ENCODE measurements at regions not wholly inside any gene's neighbourhood (a gene's known extent, or its start where the extent isn't known, plus 50 kb on each side); places are given as distances from the start of the nearest gene placed in this dataset.

- Mint-ChIP-seq H3K27me3 (ENCODE audit: insufficient read depth, low read depth, poor library complexity) (no peaks in the 10 kb centered on the region), H3K4me1 (no peaks in the 10 kb centered on the region), H3K9me3 (no peaks in the 10 kb centered on the region), H3K36me3 (ENCODE audit: low read depth) (no peaks in the 10 kb centered on the region), H3K4me3 (no peak overlapping the region), H3K27ac (no peak overlapping the region)
- Histone ChIP-seq H3K79me2 (replicated peaks; ENCODE audit: insufficient read depth) (no peaks in the 10 kb centered on the region), H3K27me3 (ENCODE audit: insufficient read depth) (no peaks in the 10 kb centered on the region), H4K20me1 (replicated peaks; ENCODE audit: insufficient read depth) (no peaks in the 10 kb centered on the region), H3K9me2 (ENCODE audit: insufficient read depth) (no peaks in the 10 kb centered on the region), H3K4me2 (no peak overlapping the region), H3K27ac (ENCODE audit: low read depth) (no peak overlapping the region), H3K4me3 (no peak overlapping the region), H3K4me1 (ENCODE audit: insufficient read depth) (no peaks in the 10 kb centered on the region), H2AFZ (no peak overlapping the region), H3K36me3 (ENCODE audit: insufficient read depth) (no peaks in the 10 kb centered on the region), H3F3A (replicated peaks; ENCODE audit: low read depth) (no peaks in the 10 kb centered on the region)
- TF ChIP-seq, protein P1, sequence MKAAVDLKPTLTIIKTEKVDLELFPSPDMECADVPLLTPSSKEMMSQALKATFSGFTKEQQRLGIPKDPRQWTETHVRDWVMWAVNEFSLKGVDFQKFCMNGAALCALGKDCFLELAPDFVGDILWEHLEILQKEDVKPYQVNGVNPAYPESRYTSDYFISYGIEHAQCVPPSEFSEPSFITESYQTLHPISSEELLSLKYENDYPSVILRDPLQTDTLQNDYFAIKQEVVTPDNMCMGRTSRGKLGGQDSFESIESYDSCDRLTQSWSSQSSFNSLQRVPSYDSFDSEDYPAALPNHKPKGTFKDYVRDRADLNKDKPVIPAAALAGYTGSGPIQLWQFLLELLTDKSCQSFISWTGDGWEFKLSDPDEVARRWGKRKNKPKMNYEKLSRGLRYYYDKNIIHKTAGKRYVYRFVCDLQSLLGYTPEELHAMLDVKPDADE (IDR thresholded peaks at IDR 0.05), result no peak
- TF ChIP-seq, protein P2, sequence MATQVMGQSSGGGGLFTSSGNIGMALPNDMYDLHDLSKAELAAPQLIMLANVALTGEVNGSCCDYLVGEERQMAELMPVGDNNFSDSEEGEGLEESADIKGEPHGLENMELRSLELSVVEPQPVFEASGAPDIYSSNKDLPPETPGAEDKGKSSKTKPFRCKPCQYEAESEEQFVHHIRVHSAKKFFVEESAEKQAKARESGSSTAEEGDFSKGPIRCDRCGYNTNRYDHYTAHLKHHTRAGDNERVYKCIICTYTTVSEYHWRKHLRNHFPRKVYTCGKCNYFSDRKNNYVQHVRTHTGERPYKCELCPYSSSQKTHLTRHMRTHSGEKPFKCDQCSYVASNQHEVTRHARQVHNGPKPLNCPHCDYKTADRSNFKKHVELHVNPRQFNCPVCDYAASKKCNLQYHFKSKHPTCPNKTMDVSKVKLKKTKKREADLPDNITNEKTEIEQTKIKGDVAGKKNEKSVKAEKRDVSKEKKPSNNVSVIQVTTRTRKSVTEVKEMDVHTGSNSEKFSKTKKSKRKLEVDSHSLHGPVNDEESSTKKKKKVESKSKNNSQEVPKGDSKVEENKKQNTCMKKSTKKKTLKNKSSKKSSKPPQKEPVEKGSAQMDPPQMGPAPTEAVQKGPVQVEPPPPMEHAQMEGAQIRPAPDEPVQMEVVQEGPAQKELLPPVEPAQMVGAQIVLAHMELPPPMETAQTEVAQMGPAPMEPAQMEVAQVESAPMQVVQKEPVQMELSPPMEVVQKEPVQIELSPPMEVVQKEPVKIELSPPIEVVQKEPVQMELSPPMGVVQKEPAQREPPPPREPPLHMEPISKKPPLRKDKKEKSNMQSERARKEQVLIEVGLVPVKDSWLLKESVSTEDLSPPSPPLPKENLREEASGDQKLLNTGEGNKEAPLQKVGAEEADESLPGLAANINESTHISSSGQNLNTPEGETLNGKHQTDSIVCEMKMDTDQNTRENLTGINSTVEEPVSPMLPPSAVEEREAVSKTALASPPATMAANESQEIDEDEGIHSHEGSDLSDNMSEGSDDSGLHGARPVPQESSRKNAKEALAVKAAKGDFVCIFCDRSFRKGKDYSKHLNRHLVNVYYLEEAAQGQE (IDR thresholded peaks at IDR 0.05; ENCODE audit: unreplicated experiment), result no peak
- TF ChIP-seq NANOG (IDR thresholded peaks at IDR 0.05; ENCODE audit: borderline replicate concordance) (no peak), EZH2phosphoT487 (IDR thresholded peaks at IDR 0.05; ENCODE audit: unreplicated experiment) (no peak), POLR2AphosphoS5 (IDR thresholded peaks at IDR 0.05; ENCODE audit: low read depth) (no peak), JUNB (IDR thresholded peaks at IDR 0.05; ENCODE audit: unreplicated experiment) (no peak), STAT1 (IDR thresholded peaks at IDR 0.05; ENCODE audit: unreplicated experiment) (no peak), ZNF331 (CRISPR knock-in tag; IDR thresholded peaks at IDR 0.05; ENCODE audit: low read depth) (no peak), CREB1 (CRISPR knock-in tag; IDR thresholded peaks at IDR 0.05; ENCODE audit: low read depth) (no peak), ZNF114 (CRISPR knock-in tag; IDR thresholded peaks at IDR 0.05) (no peak), EZH2 (IDR thresholded peaks at IDR 0.05; ENCODE audit: low read depth, unreplicated experiment) (no peak), ZNF462 (CRISPR knock-in tag; IDR thresholded peaks at IDR 0.05) (no peak)
- TF ChIP-seq, protein P3, sequence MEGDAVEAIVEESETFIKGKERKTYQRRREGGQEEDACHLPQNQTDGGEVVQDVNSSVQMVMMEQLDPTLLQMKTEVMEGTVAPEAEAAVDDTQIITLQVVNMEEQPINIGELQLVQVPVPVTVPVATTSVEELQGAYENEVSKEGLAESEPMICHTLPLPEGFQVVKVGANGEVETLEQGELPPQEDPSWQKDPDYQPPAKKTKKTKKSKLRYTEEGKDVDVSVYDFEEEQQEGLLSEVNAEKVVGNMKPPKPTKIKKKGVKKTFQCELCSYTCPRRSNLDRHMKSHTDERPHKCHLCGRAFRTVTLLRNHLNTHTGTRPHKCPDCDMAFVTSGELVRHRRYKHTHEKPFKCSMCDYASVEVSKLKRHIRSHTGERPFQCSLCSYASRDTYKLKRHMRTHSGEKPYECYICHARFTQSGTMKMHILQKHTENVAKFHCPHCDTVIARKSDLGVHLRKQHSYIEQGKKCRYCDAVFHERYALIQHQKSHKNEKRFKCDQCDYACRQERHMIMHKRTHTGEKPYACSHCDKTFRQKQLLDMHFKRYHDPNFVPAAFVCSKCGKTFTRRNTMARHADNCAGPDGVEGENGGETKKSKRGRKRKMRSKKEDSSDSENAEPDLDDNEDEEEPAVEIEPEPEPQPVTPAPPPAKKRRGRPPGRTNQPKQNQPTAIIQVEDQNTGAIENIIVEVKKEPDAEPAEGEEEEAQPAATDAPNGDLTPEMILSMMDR (conservative IDR thresholded peaks at IDR 0.05; ENCODE audit: low read depth in 2 of 2), result no peak
- ATAC-seq (no peak), DNase-seq (ENCODE audit: low spot score) (no peak)
Observed at GRCh38 chr2:125576558-125576957, 1079.4 kb upstream of the GYPC start.
